ENCODE measurements at regions not wholly inside any gene's neighbourhood (a gene's known extent, or its start where the extent isn't known, plus 50 kb on each side); places are given as distances from the start of the nearest gene placed in this dataset.

- TF ChIP-seq CTCF (optimal IDR thresholded peaks at IDR 0.05 in 1 of 3, IDR thresholded peaks at IDR 0.05 in 1 of 3, conservative IDR thresholded peaks at IDR 0.05 in 1 of 3; ENCODE audit: extremely low read depth in 1 of 3, insufficient read depth in 2 of 3, low read length in 3 of 3): no peak
- TF ChIP-seq EZH2 (IDR thresholded peaks at IDR 0.05; ENCODE audit: low read length): no peak
Observed at GRCh38 chr9:13898957-13899356, 415.0 kb downstream of the NFIB start.

Data from keratinocyte (primary cell).